ENCODE measurements at regions not wholly inside any gene's neighbourhood (a gene's known extent, or its start where the extent isn't known, plus 50 kb on each side); places are given as distances from the start of the nearest gene placed in this dataset.

GRCh38 chr6:4188801-4189200, 53.4 kb upstream of the ECI2 start:
- WGBS, 2 donors = 93 to 95% methylated on average over 25 of the region's 25 CpGs
- no peak for TF ChIP-seq POLR2A (IDR thresholded peaks at IDR 0.05)
- TF ChIP-seq, protein P1, sequence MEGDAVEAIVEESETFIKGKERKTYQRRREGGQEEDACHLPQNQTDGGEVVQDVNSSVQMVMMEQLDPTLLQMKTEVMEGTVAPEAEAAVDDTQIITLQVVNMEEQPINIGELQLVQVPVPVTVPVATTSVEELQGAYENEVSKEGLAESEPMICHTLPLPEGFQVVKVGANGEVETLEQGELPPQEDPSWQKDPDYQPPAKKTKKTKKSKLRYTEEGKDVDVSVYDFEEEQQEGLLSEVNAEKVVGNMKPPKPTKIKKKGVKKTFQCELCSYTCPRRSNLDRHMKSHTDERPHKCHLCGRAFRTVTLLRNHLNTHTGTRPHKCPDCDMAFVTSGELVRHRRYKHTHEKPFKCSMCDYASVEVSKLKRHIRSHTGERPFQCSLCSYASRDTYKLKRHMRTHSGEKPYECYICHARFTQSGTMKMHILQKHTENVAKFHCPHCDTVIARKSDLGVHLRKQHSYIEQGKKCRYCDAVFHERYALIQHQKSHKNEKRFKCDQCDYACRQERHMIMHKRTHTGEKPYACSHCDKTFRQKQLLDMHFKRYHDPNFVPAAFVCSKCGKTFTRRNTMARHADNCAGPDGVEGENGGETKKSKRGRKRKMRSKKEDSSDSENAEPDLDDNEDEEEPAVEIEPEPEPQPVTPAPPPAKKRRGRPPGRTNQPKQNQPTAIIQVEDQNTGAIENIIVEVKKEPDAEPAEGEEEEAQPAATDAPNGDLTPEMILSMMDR (IDR thresholded peaks at IDR 0.05) = no peak
- DNase-seq (ENCODE audit: low spot score in 2 of 2) = no peak
- intact Hi-C loops (cut with DNase I; ENCODE audit: low total_unique reads) = no loop called here
- no peak overlapping the region for H3K4me3 ChIP-seq (ENCODE audit: low read depth, poor library complexity, severe bottlenecking)

DNA sequence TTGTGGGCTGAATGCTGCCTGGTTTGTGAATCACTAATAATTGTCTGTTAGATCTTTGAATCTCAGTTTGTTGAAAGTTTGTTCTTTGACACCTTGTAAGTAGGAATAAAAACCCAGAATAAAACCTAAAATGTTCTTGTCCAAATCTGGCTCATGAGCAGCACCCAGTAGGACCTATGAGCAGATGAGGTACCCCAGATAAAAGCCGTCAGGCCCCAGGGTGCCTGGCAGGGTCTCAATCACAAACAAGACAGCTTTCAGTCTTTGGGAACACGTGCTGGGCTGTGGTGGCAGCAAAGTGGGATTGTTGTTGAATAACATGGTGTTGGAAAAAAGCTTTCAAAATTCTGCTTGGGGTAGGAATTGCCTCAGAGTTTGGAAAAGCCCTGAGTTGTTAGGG, 52.1 kb upstream of the ECI2 start:
- WGBS, 2 donors = 74 to 79% methylated on average over 2 of the region's 2 CpGs
- intact Hi-C loops (cut with DNase I; ENCODE audit: low total_unique reads) = no loop called here
- DNase-seq (ENCODE audit: low spot score in 2 of 2) = no peak
- TF ChIP-seq, protein P1 (IDR thresholded peaks at IDR 0.05) = no peak
- no peak for TF ChIP-seq POLR2A (IDR thresholded peaks at IDR 0.05)
- H3K4me3 ChIP-seq (ENCODE audit: low read depth, poor library complexity, severe bottlenecking) = no peak overlapping the region

GRCh38 chr6:4186385-4186784, 51.0 kb upstream of the ECI2 start:
- no peak for TF ChIP-seq POLR2A (IDR thresholded peaks at IDR 0.05)
- TF ChIP-seq, protein P1 (IDR thresholded peaks at IDR 0.05) = no peak
- DNase-seq (ENCODE audit: low spot score in 2 of 2) = no peak
- 87 to 91% methylated on average over 4 of the region's 4 CpGs for WGBS, 2 donors
- intact Hi-C loops (cut with DNase I; ENCODE audit: low total_unique reads) = no loop called here
- no peak overlapping the region for H3K4me3 ChIP-seq (ENCODE audit: low read depth, poor library complexity, severe bottlenecking)

DNA sequence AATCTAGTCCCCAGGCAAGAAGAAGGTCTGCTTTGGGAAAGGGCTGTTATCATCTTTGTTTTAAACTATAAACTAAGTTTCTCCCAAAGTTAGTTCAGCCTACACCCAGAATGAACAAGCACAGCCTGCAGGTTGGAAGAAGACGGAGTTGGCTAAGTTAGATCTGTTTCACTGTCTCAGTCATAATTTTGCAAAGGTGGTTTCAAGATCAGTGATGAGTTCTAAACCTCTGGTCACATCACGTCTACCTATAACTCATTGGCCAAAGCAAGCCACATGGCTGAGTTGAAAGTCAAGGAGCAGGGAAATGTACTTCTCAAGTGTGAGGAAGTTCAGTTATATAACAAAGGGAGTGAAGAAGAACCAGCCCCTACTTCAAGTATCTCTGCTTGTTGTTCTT, 50.5 kb upstream of the ECI2 start:
- TF ChIP-seq POLR2A (IDR thresholded peaks at IDR 0.05) = no peak
- TF ChIP-seq, protein P1 (IDR thresholded peaks at IDR 0.05) = no peak
- DNase-seq (ENCODE audit: low spot score in 2 of 2) = no peak
- H3K4me3 ChIP-seq (ENCODE audit: low read depth, poor library complexity, severe bottlenecking) = no peak overlapping the region
- 93 to 96% methylated on average over 2 of the region's 2 CpGs for WGBS, 2 donors
- intact Hi-C loops (cut with DNase I; ENCODE audit: low total_unique reads) = no loop called here

DNA sequence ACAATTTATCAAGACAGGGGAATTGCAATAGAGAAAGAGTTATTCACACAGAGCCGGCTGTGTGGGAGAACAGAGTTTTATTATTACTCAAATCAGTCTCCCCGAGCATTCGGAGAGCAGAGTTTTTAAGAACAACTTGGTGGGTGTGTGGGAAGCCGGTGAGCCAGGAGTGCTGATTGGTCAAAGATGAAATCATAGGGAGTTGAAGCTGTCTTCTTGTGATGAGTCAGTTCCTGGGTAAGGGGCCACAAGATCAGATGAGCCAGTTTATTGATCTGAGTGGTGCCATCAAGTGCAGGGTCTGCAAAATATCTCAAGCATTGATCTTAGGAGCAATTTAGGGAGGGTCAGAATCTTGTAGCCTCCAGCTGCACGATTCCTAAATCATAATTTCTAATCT, 50.0 kb upstream of the ECI2 start:
- 83 to 90% methylated on average over 5 of the region's 5 CpGs for WGBS, 2 donors
- intact Hi-C loops (cut with DNase I; ENCODE audit: low total_unique reads) = no loop called here
- no peak overlapping the region for H3K4me3 ChIP-seq (ENCODE audit: low read depth, poor library complexity, severe bottlenecking)
- DNase-seq (ENCODE audit: low spot score in 2 of 2) = no peak
- TF ChIP-seq POLR2A (IDR thresholded peaks at IDR 0.05) = no peak
- TF ChIP-seq, protein P1 (IDR thresholded peaks at IDR 0.05) = no peak

Data from lower leg skin (tissue), 4 donors.